B cell (primary cell): ENCODE measurements at regions not wholly inside any gene's neighbourhood (a gene's known extent, or its start where the extent isn't known, plus 50 kb on each side); places are given as distances from the start of the nearest gene placed in this dataset.

Experiments used
- ATAC-seq: fragments of 200-7000 bp; cut with Tn5 transposase; one replicate; pipeline ENCODE4 v1.10.0; 2021; ENCODE audit warnings: low read depth, mild to moderate bottlenecking, moderate number of reproducible peaks, moderate library complexity
- CTCF ChIA-PET: fragments of 350-600 bp; sonication (Branson Sonifier 250); formaldehyde crosslinking; loops from one replicate; lab custom pipeline; 2021; ENCODE audit warnings: antibody characterized with exemption, inconsistent platforms; lab: Charles Lee
- POLR2A ChIA-PET: fragments of 350-600 bp; sonication (Branson Sonifier 250); formaldehyde crosslinking; loops from one replicate; lab custom pipeline; 2021; ENCODE audit warnings: antibody characterized with exemption; lab: Charles Lee
- DNase-seq: peaks from one replicate; pipeline ENCODE4 v3.0.0; 2013
- H2AFZ ChIP-seq: 2 replicates; pipeline ENCODE4 v1.6.1; 2012; ENCODE audit warnings: mild to moderate bottlenecking, low read depth, low read length; ENCODE audit not compliant: insufficient read depth, poor library complexity, severe bottlenecking
- H3K27ac ChIP-seq, 2 donors: 1 replicate in 1 of 2; 2 replicates in 1 of 2; pipeline ENCODE4 v1.5.1; 2012 to 2013; ENCODE audit warnings: low read length in 2 of 2, mild to moderate bottlenecking in 2 of 2, moderate library complexity in 1 of 2
- H3K27me3 ChIP-seq, 4 experiments: fragments of 200-600 bp in 1 of 4; sonication (generic) in 1 of 4; replicated peaks in 1 of 4; 1 replicate in 2 of 4; 2 replicates in 2 of 4; pipeline versions ENCODE4 v1.6.1 to v1.7.0; 2013 to 2016; ENCODE audit warnings: low read length in 3 of 4, mild to moderate bottlenecking in 2 of 4, mixed read lengths in 1 of 4, moderate library complexity in 1 of 4; ENCODE audit not compliant: insufficient read depth in 4 of 4, control insufficient read depth in 3 of 4; ENCODE audit errors: control extremely low read depth in 1 of 4
- H3K36me3 ChIP-seq, 2 experiments: replicated peaks in 1 of 2; 1 replicate in 1 of 2; 2 replicates in 1 of 2; pipeline versions ENCODE4 v1.6.1 to v1.7.1; 2013; ENCODE audit warnings: low read length in 1 of 2; ENCODE audit not compliant: insufficient read depth in 2 of 2, control insufficient read depth in 1 of 2; ENCODE audit errors: control extremely low read depth in 1 of 2, extremely low read depth in 1 of 2
- H3K4me1 ChIP-seq, 2 donors: fragments of 200-600 bp in 1 of 2; sonication (generic) in 1 of 2; 1 replicate in 1 of 2; 2 replicates in 1 of 2; pipeline versions ENCODE4 v1.5.1 to v1.6.1; 2013 to 2017; ENCODE audit warnings: low read length in 2 of 2; ENCODE audit not compliant: control insufficient read depth in 2 of 2, insufficient read depth in 2 of 2
- H3K4me2 ChIP-seq: replicated peaks from 2 replicates; pipeline ENCODE3; 2012; ENCODE audit warnings: mild to moderate bottlenecking, low read depth, low read length; ENCODE audit not compliant: poor library complexity, severe bottlenecking
- H3K4me3 ChIP-seq, 5 experiments: fragments of 200-600 bp in 1 of 5; sonication (generic) in 1 of 5; 1 replicate in 3 of 5; 2 replicates in 2 of 5; pipeline versions ENCODE4 v1.5.1 to v1.7.0; 2011 to 2016; ENCODE audit warnings: low read length in 4 of 5, mild to moderate bottlenecking in 4 of 5, low read depth in 2 of 5, control low read depth in 1 of 5, moderate library complexity in 1 of 5; ENCODE audit not compliant: insufficient read depth in 1 of 5; ENCODE audit errors: control extremely low read depth in 1 of 5, extremely low read depth in 1 of 5
- H3K79me2 ChIP-seq: fragments of 200-600 bp; sonication (generic); one replicate; pipeline ENCODE4 v1.6.0; 2016; ENCODE audit warnings: low read length; ENCODE audit not compliant: control insufficient read depth, insufficient read depth
- H3K9ac ChIP-seq: fragments of 200-600 bp; sonication (generic); 2 replicates; pipeline ENCODE4 v1.6.1; 2017; ENCODE audit warnings: mild to moderate bottlenecking, low read length, moderate library complexity
- H3K9me3 ChIP-seq, 3 donors: one replicate each; pipeline versions ENCODE4 v1.6.1 to v1.7.1; 2013; ENCODE audit warnings: low read length in 2 of 3; ENCODE audit not compliant: control insufficient read depth in 2 of 3, insufficient read depth in 1 of 3; ENCODE audit errors: control extremely low read depth in 1 of 3
- H4K20me1 ChIP-seq: 2 replicates; pipeline ENCODE4 v1.6.0; 2012; ENCODE audit warnings: mild to moderate bottlenecking, low read length; ENCODE audit not compliant: insufficient read depth, control insufficient read depth, poor library complexity, severe bottlenecking
- H3K27ac Mint-ChIP-seq: one replicate; pipeline ENCODE4 v1.8.0; 2021; ENCODE audit warnings: mixed read lengths
- H3K27me3 Mint-ChIP-seq: one replicate; pipeline ENCODE4 v1.8.0; 2021; ENCODE audit warnings: mixed read lengths
- H3K4me1 Mint-ChIP-seq: one replicate; pipeline ENCODE4 v1.8.0; 2021; ENCODE audit warnings: mixed read lengths
- H3K4me3 Mint-ChIP-seq: one replicate; pipeline ENCODE4 v1.8.0; 2021; ENCODE audit warnings: mixed read lengths
- H3K9me3 Mint-ChIP-seq: one replicate; pipeline ENCODE4 v1.8.0; 2022; ENCODE audit warnings: mixed read lengths; ENCODE audit not compliant: insufficient read depth
- EZH2 ChIP-seq: IDR thresholded peaks from 2 replicates; pipeline ENCODE4 v1.6.1; 2012; ENCODE audit warnings: borderline replicate concordance, low read depth, mild to moderate bottlenecking, moderate library complexity, low read length; ENCODE audit not compliant: insufficient read depth, poor library complexity, severe bottlenecking
- WGBS: methylation state at CpG from one replicate; pipeline ENCODE4 v1.1.5; 2013; ENCODE audit warnings: missing lambda C conversion rate; ENCODE audit not compliant: insufficient coverage; 5-methylcytosine and 5-hydroxymethylcytosine counted together
- intact Hi-C: fragments of 100-400 bp; cut with micrococcal nuclease; formaldehyde crosslinking; loops from one replicate; pipeline ENCODE4 v1.10.0; 2022
- TF ChIP-seq, protein P1 (sequence below): fragments of 200-600 bp; IDR thresholded peaks from one replicate; pipeline ENCODE4 v1.8.0; 2022; ENCODE audit warnings: antibody characterized with exemption, mild to moderate bottlenecking

GRCh38 chr1:190897233-190897632, 419.6 kb upstream of the BRINP3 start:
- Histone ChIP-seq H2AFZ (no peak overlapping the region), H3K27ac (no peak overlapping the region), H3K79me2 (no peaks in the 10 kb centered on the region), H3K9ac (no peak overlapping the region), H3K36me3 (no peaks in the 10 kb centered on the region), H3K9me3 (no peaks in the 10 kb centered on the region), H3K4me2 (no peak overlapping the region), H4K20me1 (no peaks in the 10 kb centered on the region), H3K27me3 (no peaks in the 10 kb centered on the region), H3K4me3 (no peak overlapping the region), H3K4me1 (no peaks in the 10 kb centered on the region)
- POLR2A ChIA-PET = no interaction called here
- Mint-ChIP-seq H3K4me3 (no peak overlapping the region), H3K27ac (no peak overlapping the region), H3K9me3 (peaks cover 4% of the 10 kb centered on the region), H3K4me1 (no peaks in the 10 kb centered on the region), H3K27me3 (no peaks in the 10 kb centered on the region)
- no peak for DNase-seq
- no peak for TF ChIP-seq EZH2
- TF ChIP-seq, protein P1, sequence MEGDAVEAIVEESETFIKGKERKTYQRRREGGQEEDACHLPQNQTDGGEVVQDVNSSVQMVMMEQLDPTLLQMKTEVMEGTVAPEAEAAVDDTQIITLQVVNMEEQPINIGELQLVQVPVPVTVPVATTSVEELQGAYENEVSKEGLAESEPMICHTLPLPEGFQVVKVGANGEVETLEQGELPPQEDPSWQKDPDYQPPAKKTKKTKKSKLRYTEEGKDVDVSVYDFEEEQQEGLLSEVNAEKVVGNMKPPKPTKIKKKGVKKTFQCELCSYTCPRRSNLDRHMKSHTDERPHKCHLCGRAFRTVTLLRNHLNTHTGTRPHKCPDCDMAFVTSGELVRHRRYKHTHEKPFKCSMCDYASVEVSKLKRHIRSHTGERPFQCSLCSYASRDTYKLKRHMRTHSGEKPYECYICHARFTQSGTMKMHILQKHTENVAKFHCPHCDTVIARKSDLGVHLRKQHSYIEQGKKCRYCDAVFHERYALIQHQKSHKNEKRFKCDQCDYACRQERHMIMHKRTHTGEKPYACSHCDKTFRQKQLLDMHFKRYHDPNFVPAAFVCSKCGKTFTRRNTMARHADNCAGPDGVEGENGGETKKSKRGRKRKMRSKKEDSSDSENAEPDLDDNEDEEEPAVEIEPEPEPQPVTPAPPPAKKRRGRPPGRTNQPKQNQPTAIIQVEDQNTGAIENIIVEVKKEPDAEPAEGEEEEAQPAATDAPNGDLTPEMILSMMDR = no peak
- ATAC-seq = no peak
- intact Hi-C loops = no loop called here
- CTCF ChIA-PET = no interaction called here
- 57% methylated on average over 1 of the region's 2 CpGs for WGBS

- WGBS = no CpG with 5 or more reads among the region's 2 CpGs
- H3K4me1 Mint-ChIP-seq = no peaks in the 10 kb centered on the region
Observed at GRCh38 chr1:190904091-190904695, 426.5 kb upstream of the BRINP3 start.

More at GRCh38 chr1:190904091-190904695, 426.5 kb upstream of the BRINP3 start:
- H3K27ac ChIP-seq = no peak overlapping the region
- no peak for TF ChIP-seq EZH2
- TF ChIP-seq, protein P1 = no peak
- no peaks in the 10 kb centered on the region for H3K27me3 ChIP-seq
- H3K9me3 ChIP-seq = no peaks in the 10 kb centered on the region
- Mint-ChIP-seq H3K4me3 (no peak overlapping the region), H3K27me3 (no peaks in the 10 kb centered on the region), H3K9me3 (peaks cover 3% of the 10 kb centered on the region), H3K27ac (no peak overlapping the region)
- ATAC-seq (no peak), DNase-seq (no peak)
- no peak overlapping the region for H3K4me2 ChIP-seq
- intact Hi-C loops = no loop called here
- no peaks in the 10 kb centered on the region for H3K79me2 ChIP-seq
- H3K4me3 ChIP-seq = no peak overlapping the region
- no peak overlapping the region for H3K9ac ChIP-seq
- no peaks in the 10 kb centered on the region for H4K20me1 ChIP-seq
- CTCF ChIA-PET = no interaction called here
- no peaks in the 10 kb centered on the region for H3K4me1 ChIP-seq
- H3K36me3 ChIP-seq = no peaks in the 10 kb centered on the region
- no peak overlapping the region for H2AFZ ChIP-seq
- POLR2A ChIA-PET = no interaction called here
